Glomerular visceral epithelial cell (primary cell): ENCODE measurements at regions not wholly inside any gene's neighbourhood (a gene's known extent, or its start where the extent isn't known, plus 50 kb on each side); places are given as distances from the start of the nearest gene placed in this dataset.
A peak's percentile ranks its signal among the peaks of the same experiment; 100 is the strongest.

Experiments used
- DNase-seq: peaks from one replicate; pipeline ENCODE4 v3.0.0-alpha.2; 2016; ENCODE audit errors: extremely low spot score

GRCh38 chr18:27899893-27900292 is 277.0 kb downstream of the CDH2 start:
- no peak for DNase-seq

- DNase-seq = no peak
Observed at GRCh38 chr18:27894746-27895145, 282.2 kb downstream of the CDH2 start.

- DNase-seq = peak; percentile 35
Observed at GRCh38 chr18:27887711-27888495, 289.0 kb downstream of the CDH2 start.

GRCh38 chr18:27887287-27887686 is 289.6 kb downstream of the CDH2 start:
- DNase-seq = peak; percentile 17

GRCh38 chr18:27879540-27879939 is 297.4 kb downstream of the CDH2 start:
- no peak for DNase-seq

- DNase-seq = no peak
Observed at GRCh38 chr18:27871726-27872125, 305.2 kb downstream of the CDH2 start.

- DNase-seq = no peak
Observed at GRCh38 chr18:27869735-27870134, 307.2 kb downstream of the CDH2 start.

GRCh38 chr18:27865431-27865830 is 311.5 kb downstream of the CDH2 start:
- DNase-seq = peak; percentile 19

- no peak for DNase-seq
Observed at GRCh38 chr18:27863780-27864430, 313.0 kb downstream of the CDH2 start.

GRCh38 chr18:27862041-27862682 is 314.8 kb downstream of the CDH2 start:
- no peak for DNase-seq

- no peak for DNase-seq
Observed at GRCh38 chr18:27861539-27861938, 315.4 kb downstream of the CDH2 start.

- peak; percentile 70 for DNase-seq
Observed at GRCh38 chr18:27860701-27861107, 316.2 kb downstream of the CDH2 start.

- no peak for DNase-seq
Observed at GRCh38 chr18:27860011-27860410, 316.9 kb downstream of the CDH2 start.

GRCh38 chr18:27856820-27857219 is 320.1 kb downstream of the CDH2 start:
- no peak for DNase-seq

- DNase-seq = no peak
Observed at GRCh38 chr18:27855486-27855885, 321.4 kb downstream of the CDH2 start.

GRCh38 chr18:27854631-27855030 is 322.3 kb downstream of the CDH2 start:
- DNase-seq = no peak

- DNase-seq = no peak
Observed at GRCh38 chr18:27848336-27848735, 328.6 kb downstream of the CDH2 start.

GRCh38 chr18:27847412-27847811 is 329.5 kb downstream of the CDH2 start:
- DNase-seq = no peak

- peak; percentile 19 for DNase-seq
Observed at GRCh38 chr18:27845897-27846296, 331.0 kb downstream of the CDH2 start.

GRCh38 chr18:27843783-27844777 is 332.9 kb downstream of the CDH2 start:
- DNase-seq = peak; percentile 89

- DNase-seq = peak; percentile 89
Observed at GRCh38 chr18:27839141-27839540, 337.8 kb downstream of the CDH2 start.

- peak; percentile 42 for DNase-seq
Observed at GRCh38 chr18:27838225-27838624, 338.7 kb downstream of the CDH2 start.
